GM20000 (cell line): ENCODE measurements at regions not wholly inside any gene's neighbourhood (a gene's known extent, or its start where the extent isn't known, plus 50 kb on each side); places are given as distances from the start of the nearest gene placed in this dataset.

Experiments used
- DNase-seq: peaks from one replicate; pipeline ENCODE4 v3.0.0; 2012; ENCODE audit warnings: low spot score
- TF ChIP-seq, protein P1 (sequence below): IDR thresholded peaks from 2 replicates; pipeline ENCODE4 v1.5.1; 2012; ENCODE audit warnings: mild to moderate bottlenecking, control low read depth; ENCODE audit errors: extremely low read depth, missing control alignments

DNA sequence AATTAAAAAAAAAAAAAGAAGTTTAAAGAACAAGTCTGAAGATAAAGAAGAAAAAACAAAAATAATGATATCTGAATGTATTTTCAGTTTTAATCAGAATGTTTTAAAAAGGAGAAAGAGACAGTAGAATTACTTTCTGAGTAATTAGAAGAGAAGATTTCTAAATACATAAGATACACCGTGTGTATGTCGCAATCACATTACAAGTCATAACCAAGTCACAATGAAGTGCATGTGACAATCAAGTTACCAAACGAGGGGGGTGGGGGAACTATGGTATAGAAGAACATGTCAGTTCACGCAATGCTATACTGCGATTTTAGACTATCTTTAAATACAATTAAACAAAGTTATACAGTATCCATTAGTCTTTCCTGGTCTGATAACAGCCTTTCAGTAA is 1464.1 kb upstream of the FLRT2 start:
- TF ChIP-seq, protein P1, sequence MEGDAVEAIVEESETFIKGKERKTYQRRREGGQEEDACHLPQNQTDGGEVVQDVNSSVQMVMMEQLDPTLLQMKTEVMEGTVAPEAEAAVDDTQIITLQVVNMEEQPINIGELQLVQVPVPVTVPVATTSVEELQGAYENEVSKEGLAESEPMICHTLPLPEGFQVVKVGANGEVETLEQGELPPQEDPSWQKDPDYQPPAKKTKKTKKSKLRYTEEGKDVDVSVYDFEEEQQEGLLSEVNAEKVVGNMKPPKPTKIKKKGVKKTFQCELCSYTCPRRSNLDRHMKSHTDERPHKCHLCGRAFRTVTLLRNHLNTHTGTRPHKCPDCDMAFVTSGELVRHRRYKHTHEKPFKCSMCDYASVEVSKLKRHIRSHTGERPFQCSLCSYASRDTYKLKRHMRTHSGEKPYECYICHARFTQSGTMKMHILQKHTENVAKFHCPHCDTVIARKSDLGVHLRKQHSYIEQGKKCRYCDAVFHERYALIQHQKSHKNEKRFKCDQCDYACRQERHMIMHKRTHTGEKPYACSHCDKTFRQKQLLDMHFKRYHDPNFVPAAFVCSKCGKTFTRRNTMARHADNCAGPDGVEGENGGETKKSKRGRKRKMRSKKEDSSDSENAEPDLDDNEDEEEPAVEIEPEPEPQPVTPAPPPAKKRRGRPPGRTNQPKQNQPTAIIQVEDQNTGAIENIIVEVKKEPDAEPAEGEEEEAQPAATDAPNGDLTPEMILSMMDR: no peak
- DNase-seq: no peak

DNA sequence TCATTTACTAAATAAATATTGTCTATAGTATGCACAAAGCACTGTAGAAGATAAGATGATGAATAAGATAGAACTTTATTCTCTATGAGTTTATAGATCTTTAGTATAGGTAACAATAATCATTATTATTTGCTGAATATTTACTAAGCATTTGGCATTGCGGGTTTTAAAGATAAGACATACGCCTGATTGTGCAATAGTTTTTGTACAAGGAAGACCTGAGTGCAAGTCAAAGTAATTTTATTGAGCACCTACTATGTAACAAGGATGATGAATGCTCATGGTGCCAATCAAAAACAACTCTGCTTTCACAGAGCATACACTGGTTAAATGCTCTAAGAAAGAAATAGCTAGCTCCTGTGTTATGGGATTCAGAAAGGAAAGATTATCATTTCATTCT is 1461.7 kb upstream of the FLRT2 start:
- TF ChIP-seq, protein P1: no peak
- DNase-seq: no peak

DNA sequence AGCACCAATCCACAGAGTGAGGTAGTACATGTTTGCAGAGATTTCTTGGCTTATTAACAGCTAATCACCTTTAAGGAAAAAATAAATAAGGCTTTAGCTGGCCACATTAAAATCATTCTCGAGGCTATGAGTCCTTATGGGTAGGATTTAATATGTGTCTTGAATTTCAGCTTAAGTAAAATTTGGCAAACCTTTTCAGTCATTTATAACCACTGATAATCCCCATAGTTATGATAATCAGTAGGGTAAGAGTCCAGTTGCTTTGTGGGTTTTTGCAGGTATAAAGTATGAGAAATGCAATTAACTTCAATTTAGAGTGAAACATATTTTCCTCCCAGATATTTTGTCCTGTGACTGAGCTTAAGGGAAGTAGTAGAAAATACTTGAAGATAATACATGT is 1458.9 kb upstream of the FLRT2 start:
- DNase-seq: no peak
- TF ChIP-seq, protein P1: no peak

DNA sequence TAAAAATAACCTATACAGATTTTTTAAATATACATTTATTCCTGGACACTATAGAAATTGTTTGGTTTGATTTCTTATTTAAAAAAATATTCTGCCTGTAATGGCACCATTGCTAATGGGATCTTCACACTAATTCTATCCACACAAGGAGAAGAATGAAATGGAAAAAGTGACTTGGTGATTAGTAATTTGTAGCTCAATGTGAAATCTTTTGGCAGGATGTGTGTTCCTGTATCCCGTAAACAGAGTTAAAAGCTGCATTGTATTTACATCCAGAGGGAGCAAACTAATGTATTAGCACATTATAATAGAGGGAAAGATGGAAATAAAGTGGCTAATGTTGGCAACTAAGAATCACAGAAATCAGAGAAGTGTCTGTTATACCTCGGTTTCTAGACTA is 1455.3 kb upstream of the FLRT2 start:
- DNase-seq: no peak
- TF ChIP-seq, protein P1: no peak

DNA sequence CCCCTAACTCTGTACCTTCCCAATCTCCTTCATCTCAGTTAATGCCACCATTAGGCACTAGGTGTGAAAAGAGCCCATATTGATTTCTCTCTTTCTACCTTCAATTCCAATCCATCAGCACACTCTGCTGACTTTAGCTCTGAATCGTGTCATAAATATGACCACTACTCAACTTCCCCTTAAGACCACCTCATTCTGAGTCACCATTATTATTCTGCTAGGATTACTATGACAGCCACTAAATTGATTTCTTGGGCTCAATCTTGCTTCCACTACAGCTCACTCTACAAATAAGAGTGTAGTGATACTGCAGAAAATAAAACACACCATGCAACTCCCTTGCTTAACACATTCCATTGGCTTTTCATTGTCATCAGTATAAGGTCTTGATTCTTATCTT is 1449.0 kb upstream of the FLRT2 start:
- DNase-seq: no peak
- TF ChIP-seq, protein P1: no peak

DNA sequence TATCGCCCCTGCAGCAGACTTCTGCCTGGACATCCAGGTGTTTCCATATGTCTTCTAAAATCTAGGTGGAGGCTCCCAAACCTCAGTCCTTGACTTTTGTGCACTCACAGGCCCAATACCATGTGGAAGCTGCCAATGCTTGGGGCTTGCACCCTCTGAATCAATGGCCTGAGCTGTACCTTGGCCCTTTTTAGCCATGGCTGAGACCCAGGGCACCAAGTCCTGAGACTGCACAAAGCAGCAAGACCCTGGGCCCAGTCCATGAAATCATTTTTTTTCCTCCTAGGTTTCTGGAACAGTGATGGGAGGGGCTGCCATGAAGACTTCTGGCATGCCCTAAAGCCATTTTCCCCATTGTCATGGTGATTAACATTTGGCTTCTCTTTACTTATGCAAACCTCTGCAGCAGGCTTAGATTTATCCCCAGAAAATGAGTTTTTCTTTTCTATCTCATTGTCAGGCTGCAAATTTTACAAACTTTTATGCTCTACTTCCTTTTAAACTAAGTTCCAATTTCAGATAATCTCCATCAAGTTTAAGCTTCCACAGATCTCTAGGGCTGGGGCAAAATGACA is 1445.8 kb upstream of the FLRT2 start:
- TF ChIP-seq, protein P1: no peak
- no peak for DNase-seq

DNA sequence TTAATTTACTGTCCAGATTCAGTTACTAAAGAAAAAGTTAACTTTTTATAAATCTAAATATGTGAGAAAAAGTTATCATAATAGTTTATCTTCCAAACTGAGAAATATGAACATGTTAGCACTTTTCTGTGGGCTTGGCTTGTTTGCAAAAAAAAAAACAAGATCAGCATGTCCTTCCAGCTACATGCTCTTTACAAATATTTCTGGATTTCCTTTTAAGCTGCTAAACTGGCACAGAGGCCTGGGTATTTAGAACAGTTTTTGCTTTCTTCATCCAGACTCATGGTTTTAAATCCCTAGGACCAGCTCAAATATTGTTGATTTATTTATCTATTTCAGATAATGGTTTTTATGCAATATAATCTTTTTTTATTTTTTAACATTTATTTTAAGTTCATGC is 1444.5 kb upstream of the FLRT2 start:
- TF ChIP-seq, protein P1: no peak

More for the DNA sequence above, 1444.5 kb upstream of the FLRT2 start:
- DNase-seq: no peak
